Endothelial cell of umbilical vein (primary cell): ENCODE measurements at regions not wholly inside any gene's neighbourhood (a gene's known extent, or its start where the extent isn't known, plus 50 kb on each side); places are given as distances from the start of the nearest gene placed in this dataset.

ENCODE experiments used
- BruUV-seq: library from RNA; stranded (reverse); fragments of 400-500 nt; replicated peaks from 2 replicates; lab custom pipeline; 2021; lab: Mats Ljungman, UMichigan
- CTCF ChIA-PET: fragments of 300-600, 350-600 bp; sonication (Branson Sonifier 250); formaldehyde crosslinking; loops from one replicate; lab custom pipeline; 2021; ENCODE audit warnings: antibody characterized with exemption, inconsistent platforms; lab: Charles Lee
- POLR2A ChIA-PET: fragments of 300-600, 350-600 bp; sonication (Branson Sonifier 250); formaldehyde crosslinking; loops from one replicate; lab custom pipeline; 2021; ENCODE audit warnings: antibody characterized with exemption, inconsistent platforms; lab: Charles Lee
- DNase-seq: peaks from one replicate; pipeline ENCODE4 v3.0.0-alpha.2; 2011; ENCODE audit warnings: low read depth, low spot score
- FAIRE-seq: peaks from 2 replicates; lab custom pipeline; 2011; peaks lifted over from hg19 to GRCh38; lab: Jason Lieb, UNC
- H2AFZ ChIP-seq: 2 replicates; pipeline ENCODE4 v1.6.0; 2012; ENCODE audit warnings: low read depth, low read length, control low read depth, inconsistent platforms
- H3K27ac ChIP-seq: 2 replicates; pipeline ENCODE4 v1.5.1; 2011; ENCODE audit warnings: low read depth, mild to moderate bottlenecking, control low read depth, low read length, moderate library complexity; ENCODE audit not compliant: insufficient read depth
- H3K27me3 ChIP-seq, 2 experiments: 2 replicates each; pipeline versions ENCODE4 v1.6.0 to v1.6.1; 2011; ENCODE audit warnings: low read length in 2 of 2, mixed read lengths in 1 of 2; ENCODE audit not compliant: control insufficient read depth in 2 of 2, insufficient read depth in 2 of 2
- H3K36me3 ChIP-seq, 2 experiments: 2 replicates in 1 of 2; 3 replicates in 1 of 2; pipeline ENCODE4 v1.5.1; 2011; ENCODE audit warnings: low read length in 2 of 2, mild to moderate bottlenecking in 1 of 2, moderate library complexity in 1 of 2; ENCODE audit not compliant: control insufficient read depth in 2 of 2, insufficient read depth in 2 of 2; ENCODE audit errors: extremely low read depth in 1 of 2
- H3K4me1 ChIP-seq: 3 replicates; pipeline ENCODE4 v1.5.1; 2011; ENCODE audit warnings: mild to moderate bottlenecking, low read length; ENCODE audit not compliant: control insufficient read depth, insufficient read depth; ENCODE audit errors: extremely low read depth
- H3K4me2 ChIP-seq: 2 replicates; pipeline ENCODE4 v1.6.1; 2011; ENCODE audit warnings: low read length, control low read depth, mixed read lengths; ENCODE audit not compliant: insufficient read depth
- H3K4me3 ChIP-seq, 3 experiments: fragments of 200-600 bp in 1 of 3; sonication (generic), shearing (Covaris generic) in 1 of 3; replicated peaks in 1 of 3; 2 replicates each; pipeline ENCODE4 v1.5.1; 2011 to 2016; ENCODE audit warnings: control low read depth in 3 of 3, low read length in 3 of 3, mild to moderate bottlenecking in 2 of 3, inconsistent platforms in 1 of 3, low read depth in 1 of 3, moderate library complexity in 1 of 3; ENCODE audit not compliant: insufficient read depth in 1 of 3
- H3K79me2 ChIP-seq: 2 replicates; pipeline ENCODE4 v1.6.0; 2012; ENCODE audit warnings: low read length, inconsistent platforms; ENCODE audit not compliant: control insufficient read depth, insufficient read depth
- H3K9ac ChIP-seq: replicated peaks from 2 replicates; pipeline ENCODE3; 2011; ENCODE audit warnings: low read length, control low read depth; ENCODE audit not compliant: insufficient read depth; ENCODE audit errors: extremely low read depth
- H3K9me1 ChIP-seq: replicated peaks from 3 replicates; pipeline ENCODE4 v1.6.0; 2011; ENCODE audit warnings: mild to moderate bottlenecking, low read length; ENCODE audit not compliant: control insufficient read depth, insufficient read depth; ENCODE audit errors: extremely low read depth
- H3K9me3 ChIP-seq: replicated peaks from 2 replicates; pipeline ENCODE4 v1.5.1; 2012; ENCODE audit warnings: low read length, inconsistent platforms; ENCODE audit not compliant: control insufficient read depth, insufficient read depth
- H4K20me1 ChIP-seq: replicated peaks from 2 replicates; pipeline ENCODE3; 2011; ENCODE audit warnings: mild to moderate bottlenecking, low read length; ENCODE audit not compliant: control insufficient read depth, insufficient read depth; ENCODE audit errors: extremely low read depth
- EZH2 ChIP-seq: IDR thresholded peaks from 2 replicates; pipeline ENCODE4 v1.6.1; 2012; ENCODE audit warnings: borderline replicate concordance, low read depth, mild to moderate bottlenecking, moderate library complexity, low read length, inconsistent platforms; ENCODE audit not compliant: severe bottlenecking
- FOS ChIP-seq: IDR thresholded peaks from 2 replicates; pipeline ENCODE4 v1.6.1; 2011; ENCODE audit warnings: mild to moderate bottlenecking, low read length, moderate library complexity, borderline replicate concordance; ENCODE audit not compliant: insufficient read depth
- JUN ChIP-seq: IDR thresholded peaks from 2 replicates; pipeline ENCODE4 v1.6.1; 2011; ENCODE audit warnings: borderline replicate concordance, low read depth; ENCODE audit not compliant: insufficient read length, insufficient read depth
- MYC ChIP-seq: IDR thresholded peaks from one replicate; pipeline ENCODE4 v1.6.1; 2011; ENCODE audit warnings: mild to moderate bottlenecking, low read depth, low read length
- POLR2AphosphoS5 ChIP-seq: IDR thresholded peaks from 2 replicates; pipeline ENCODE4 v1.6.1; 2012; ENCODE audit warnings: low read depth, mild to moderate bottlenecking, control low read depth, low read length, moderate library complexity; ENCODE audit not compliant: insufficient read depth
- dilution Hi-C: fragments of 300-500 bp; cut with MboI; formaldehyde crosslinking; loops from one replicate; pipeline ENCODE4 v1.15.0; 2019; ENCODE audit warnings: low sequenced_read_pairs; ENCODE audit not compliant: extremely low pct_ligation_motif_present
- intact Hi-C: fragments of 100-400 bp; cut with micrococcal nuclease; formaldehyde crosslinking; loops from one replicate; pipeline ENCODE4 v1.10.0; 2022
- TF ChIP-seq, protein P1 (sequence below), 2 donors: IDR thresholded peaks; 1 replicate in 1 of 2; 2 replicates in 1 of 2; pipeline ENCODE4 v1.5.1; 2011; ENCODE audit warnings: low read length in 2 of 2, mild to moderate bottlenecking in 2 of 2, moderate library complexity in 2 of 2, control low read depth in 1 of 2, inconsistent platforms in 1 of 2, low read depth in 1 of 2; ENCODE audit not compliant: insufficient read depth in 1 of 2; ENCODE audit errors: extremely low read depth in 1 of 2

GRCh38 chr16:48013491-48013901 lies 142.3 kb downstream of the ABCC12 start:
- H3K36me3 ChIP-seq, result no peaks in the 10 kb centered on the region
- no peaks in the 10 kb centered on the region for H3K27me3 ChIP-seq
- dilution Hi-C loops (no loop called here), intact Hi-C loops (no loop called here)
- H3K4me2 ChIP-seq, result no peak overlapping the region
- no peaks in the 10 kb centered on the region for H3K9me3 ChIP-seq
- H3K4me1 ChIP-seq, result no peaks in the 10 kb centered on the region
- no peak for DNase-seq
- ChIA-PET CTCF (no interaction called here), POLR2A (no interaction called here)
- no TSS peak for BruUV-seq
- no peaks in the 10 kb centered on the region for H4K20me1 ChIP-seq
- no peak for FAIRE-seq
- no peak overlapping the region for H3K27ac ChIP-seq
- no peak overlapping the region for H3K9ac ChIP-seq
- H3K79me2 ChIP-seq, result no peaks in the 10 kb centered on the region
- H3K4me3 ChIP-seq, result no peak overlapping the region
- no peak for TF ChIP-seq FOS
- no peak for TF ChIP-seq MYC
- TF ChIP-seq EZH2, result no peak
- TF ChIP-seq JUN, result no peak
- TF ChIP-seq POLR2AphosphoS5, result no peak
- TF ChIP-seq, protein P1, sequence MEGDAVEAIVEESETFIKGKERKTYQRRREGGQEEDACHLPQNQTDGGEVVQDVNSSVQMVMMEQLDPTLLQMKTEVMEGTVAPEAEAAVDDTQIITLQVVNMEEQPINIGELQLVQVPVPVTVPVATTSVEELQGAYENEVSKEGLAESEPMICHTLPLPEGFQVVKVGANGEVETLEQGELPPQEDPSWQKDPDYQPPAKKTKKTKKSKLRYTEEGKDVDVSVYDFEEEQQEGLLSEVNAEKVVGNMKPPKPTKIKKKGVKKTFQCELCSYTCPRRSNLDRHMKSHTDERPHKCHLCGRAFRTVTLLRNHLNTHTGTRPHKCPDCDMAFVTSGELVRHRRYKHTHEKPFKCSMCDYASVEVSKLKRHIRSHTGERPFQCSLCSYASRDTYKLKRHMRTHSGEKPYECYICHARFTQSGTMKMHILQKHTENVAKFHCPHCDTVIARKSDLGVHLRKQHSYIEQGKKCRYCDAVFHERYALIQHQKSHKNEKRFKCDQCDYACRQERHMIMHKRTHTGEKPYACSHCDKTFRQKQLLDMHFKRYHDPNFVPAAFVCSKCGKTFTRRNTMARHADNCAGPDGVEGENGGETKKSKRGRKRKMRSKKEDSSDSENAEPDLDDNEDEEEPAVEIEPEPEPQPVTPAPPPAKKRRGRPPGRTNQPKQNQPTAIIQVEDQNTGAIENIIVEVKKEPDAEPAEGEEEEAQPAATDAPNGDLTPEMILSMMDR (IDR thresholded peaks at IDR 0.05; ENCODE audit: extremely low read depth in 1 of 2, insufficient read depth in 1 of 2, low read depth in 1 of 2, low read length in 2 of 2), result no peak
- H2AFZ ChIP-seq, result no peak overlapping the region
- H3K9me1 ChIP-seq, result no peaks in the 10 kb centered on the region
